ENCODE measurements at regions not wholly inside any gene's neighbourhood (a gene's known extent, or its start where the extent isn't known, plus 50 kb on each side); places are given as distances from the start of the nearest gene placed in this dataset.

GRCh38 chr4:13966231-13967195, 339.0 kb upstream of the BOD1L1 start:
- TF ChIP-seq CTCF (IDR thresholded peaks at IDR 0.05; ENCODE audit: extremely low read depth, missing control alignments): no peak
- DNase-seq (ENCODE audit: low spot score): no peak

- no peak for TF ChIP-seq CTCF (IDR thresholded peaks at IDR 0.05; ENCODE audit: extremely low read depth, missing control alignments)
- no peak for DNase-seq (ENCODE audit: low spot score)
Measured at GRCh38 chr4:13968723-13969122, 341.2 kb upstream of the BOD1L1 start.

- no peak for TF ChIP-seq CTCF (IDR thresholded peaks at IDR 0.05; ENCODE audit: extremely low read depth, missing control alignments)
- DNase-seq (ENCODE audit: low spot score): no peak
Measured at GRCh38 chr4:13970349-13970748, 342.8 kb upstream of the BOD1L1 start.

DNA sequence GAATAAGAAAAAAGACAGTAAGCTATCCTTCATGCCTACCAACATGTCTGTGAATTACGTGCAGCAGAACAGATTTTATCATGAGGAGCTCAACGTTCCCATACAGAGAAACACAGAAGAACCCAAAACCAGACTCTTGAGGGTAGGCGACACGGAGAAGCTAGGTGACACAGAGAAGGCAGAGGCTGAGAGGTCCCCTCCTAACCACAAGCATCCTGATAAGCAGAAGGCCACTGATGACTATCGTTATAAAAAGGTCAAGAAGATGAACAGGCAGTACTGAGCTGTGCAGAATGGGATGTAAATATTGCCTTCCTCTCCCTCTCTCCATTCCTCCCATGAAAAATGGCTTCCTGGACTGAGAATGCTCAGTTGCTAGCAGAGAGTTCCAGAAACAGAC, 350.2 kb upstream of the BOD1L1 start:
- TF ChIP-seq CTCF (IDR thresholded peaks at IDR 0.05; ENCODE audit: extremely low read depth, missing control alignments): no peak
- no peak for DNase-seq (ENCODE audit: low spot score)

- TF ChIP-seq CTCF (IDR thresholded peaks at IDR 0.05; ENCODE audit: extremely low read depth, missing control alignments): no peak
- no peak for DNase-seq (ENCODE audit: low spot score)
Measured at GRCh38 chr4:13980317-13981310, 353.1 kb upstream of the BOD1L1 start.

DNA sequence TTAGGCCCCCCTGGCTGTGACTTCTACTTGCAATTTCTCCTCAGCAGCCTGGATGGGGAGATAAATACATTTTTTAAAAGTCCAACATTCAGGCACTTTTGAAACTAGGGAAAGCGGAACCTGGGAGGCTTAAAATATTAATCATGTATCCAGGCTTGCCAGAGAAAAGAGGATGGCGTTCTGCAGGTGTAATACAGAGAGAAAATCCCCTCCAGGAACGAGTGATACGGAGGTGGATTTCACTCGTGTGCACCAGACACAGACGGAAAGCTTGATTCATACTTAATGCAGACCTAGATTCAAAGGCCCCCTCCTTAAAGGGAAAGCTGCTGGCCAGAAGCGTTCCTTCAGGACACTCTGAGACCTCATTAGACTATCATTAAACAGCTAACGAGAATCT, 354.0 kb upstream of the BOD1L1 start:
- TF ChIP-seq CTCF (IDR thresholded peaks at IDR 0.05; ENCODE audit: extremely low read depth, missing control alignments): no peak
- no peak for DNase-seq (ENCODE audit: low spot score)

Measured in GM20000 (cell line).